NB4 (cell line): ENCODE measurements at regions not wholly inside any gene's neighbourhood (a gene's known extent, or its start where the extent isn't known, plus 50 kb on each side); places are given as distances from the start of the nearest gene placed in this dataset.

Experiments
- CTCF ChIP-seq: IDR thresholded peaks from one replicate; pipeline ENCODE4 v1.5.1; 2012; ENCODE audit warnings: low read depth, low read length
- MAX ChIP-seq: IDR thresholded peaks from 2 replicates; pipeline ENCODE4 v1.6.1; 2011; ENCODE audit warnings: low read depth, low read length
- MYC ChIP-seq: IDR thresholded peaks from 2 replicates; pipeline ENCODE4 v1.6.1; 2011; ENCODE audit warnings: low read depth, low read length
- POLR2A ChIP-seq: IDR thresholded peaks from 2 replicates; pipeline ENCODE4 v1.6.1; 2011; ENCODE audit warnings: mild to moderate bottlenecking; ENCODE audit not compliant: insufficient read length; ENCODE audit errors: extremely low read depth

GRCh38 chr9:91162784-91163443 lies 198.8 kb downstream of the AUH start:
- TF ChIP-seq CTCF (no peak), POLR2A (no peak), MAX (peak; percentile 49), MYC (no peak)
